Upper lobe of right lung (tissue), 1 donor: ENCODE measurements at regions not wholly inside any gene's neighbourhood (a gene's known extent, or its start where the extent isn't known, plus 50 kb on each side); places are given as distances from the start of the nearest gene placed in this dataset.

Experiments
- ATAC-seq: fragments of 200-7000 bp; cut with Tn5 transposase; one replicate; pipeline ENCODE4 v1.9.1; 2020; ENCODE audit warnings: mild to moderate bottlenecking, moderate library complexity
- DNase-seq: peaks from one replicate; pipeline ENCODE4 v3.0.0-alpha.2; 2020
- H3K27ac ChIP-seq: fragments of 200-600 bp; one replicate; pipeline ENCODE4 v1.8.0; 2022
- H3K27me3 ChIP-seq: fragments of 200-600 bp; one replicate; pipeline ENCODE4 v1.8.0; 2022; ENCODE audit warnings: mild to moderate bottlenecking
- H3K36me3 ChIP-seq: fragments of 200-600 bp; one replicate; pipeline ENCODE4 v1.8.0; 2022
- H3K4me1 ChIP-seq: fragments of 200-600 bp; one replicate; pipeline ENCODE4 v1.8.0; 2022
- H3K4me3 ChIP-seq: fragments of 200-600 bp; one replicate; pipeline ENCODE4 v1.8.0; 2022; ENCODE audit warnings: mild to moderate bottlenecking
- H3K9me3 ChIP-seq: fragments of 200-600 bp; one replicate; pipeline ENCODE4 v1.8.0; 2022
- intact Hi-C: fragments of 100-400 bp; cut with DNase I; formaldehyde crosslinking; loops from one replicate; pipeline ENCODE4 v1.11.0; 2022
- TF ChIP-seq, protein P1 (sequence below): fragments of 200-600 bp; IDR thresholded peaks from one replicate; pipeline ENCODE4 v1.8.0; 2022; ENCODE audit warnings: antibody characterized with exemption
- donor health status: DM: no; HTN: yes; CAD: no; lungs with severe emphysema.

- ATAC-seq (no peak), DNase-seq (no peak)
- Histone ChIP-seq H3K36me3 (no peaks in the 10 kb centered on the region), H3K4me3 (no peak overlapping the region), H3K4me1 (no peaks in the 10 kb centered on the region), H3K27me3 (no peaks in the 10 kb centered on the region), H3K27ac (no peak overlapping the region), H3K9me3 (no peaks in the 10 kb centered on the region)
- TF ChIP-seq, protein P1, sequence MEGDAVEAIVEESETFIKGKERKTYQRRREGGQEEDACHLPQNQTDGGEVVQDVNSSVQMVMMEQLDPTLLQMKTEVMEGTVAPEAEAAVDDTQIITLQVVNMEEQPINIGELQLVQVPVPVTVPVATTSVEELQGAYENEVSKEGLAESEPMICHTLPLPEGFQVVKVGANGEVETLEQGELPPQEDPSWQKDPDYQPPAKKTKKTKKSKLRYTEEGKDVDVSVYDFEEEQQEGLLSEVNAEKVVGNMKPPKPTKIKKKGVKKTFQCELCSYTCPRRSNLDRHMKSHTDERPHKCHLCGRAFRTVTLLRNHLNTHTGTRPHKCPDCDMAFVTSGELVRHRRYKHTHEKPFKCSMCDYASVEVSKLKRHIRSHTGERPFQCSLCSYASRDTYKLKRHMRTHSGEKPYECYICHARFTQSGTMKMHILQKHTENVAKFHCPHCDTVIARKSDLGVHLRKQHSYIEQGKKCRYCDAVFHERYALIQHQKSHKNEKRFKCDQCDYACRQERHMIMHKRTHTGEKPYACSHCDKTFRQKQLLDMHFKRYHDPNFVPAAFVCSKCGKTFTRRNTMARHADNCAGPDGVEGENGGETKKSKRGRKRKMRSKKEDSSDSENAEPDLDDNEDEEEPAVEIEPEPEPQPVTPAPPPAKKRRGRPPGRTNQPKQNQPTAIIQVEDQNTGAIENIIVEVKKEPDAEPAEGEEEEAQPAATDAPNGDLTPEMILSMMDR, result no peak
- intact Hi-C loops, result no loop called here
Observed at GRCh38 chr22:47645923-47646322, 883.5 kb downstream of the TBC1D22A start.

- intact Hi-C loops, result no loop called here
- no peak for ATAC-seq
- no peaks in the 10 kb centered on the region for H3K4me1 ChIP-seq
Observed at GRCh38 chr22:47645450-47645914, 883.0 kb downstream of the TBC1D22A start.

GRCh38 chr22:47634347-47634746 lies 871.9 kb downstream of the TBC1D22A start:
- H3K36me3 ChIP-seq, result no peaks in the 10 kb centered on the region
- DNase-seq (peak; percentile 31), ATAC-seq (no peak)
- no peak overlapping the region for H3K27ac ChIP-seq
- H3K9me3 ChIP-seq, result no peaks in the 10 kb centered on the region
- TF ChIP-seq, protein P1, result no peak
- H3K4me3 ChIP-seq, result no peak overlapping the region
- H3K27me3 ChIP-seq, result peaks cover 21% of the 10 kb centered on the region
- intact Hi-C loops, result no loop called here
- no peaks in the 10 kb centered on the region for H3K4me1 ChIP-seq

More at GRCh38 chr22:47645450-47645914, 883.0 kb downstream of the TBC1D22A start:
- TF ChIP-seq, protein P1, result no peak
- DNase-seq, result no peak
- Histone ChIP-seq H3K27ac (no peak overlapping the region), H3K9me3 (no peaks in the 10 kb centered on the region), H3K36me3 (no peaks in the 10 kb centered on the region), H3K4me3 (no peak overlapping the region), H3K27me3 (no peaks in the 10 kb centered on the region)

- ATAC-seq, result no peak
- no peaks in the 10 kb centered on the region for H3K9me3 ChIP-seq
- H3K27ac ChIP-seq, result no peak overlapping the region
- intact Hi-C loops, result no loop called here
- peak; percentile 40 for DNase-seq
- peaks cover 17% of the 10 kb centered on the region for H3K27me3 ChIP-seq
- TF ChIP-seq, protein P1, result no peak
- no peaks in the 10 kb centered on the region for H3K4me1 ChIP-seq
- H3K36me3 ChIP-seq, result no peaks in the 10 kb centered on the region
- no peak overlapping the region for H3K4me3 ChIP-seq
Observed at GRCh38 chr22:47633111-47633510, 870.7 kb downstream of the TBC1D22A start.

- ATAC-seq, result no peak
- no peak overlapping the region for H3K27ac ChIP-seq
- H3K27me3 ChIP-seq, result peaks cover 17% of the 10 kb centered on the region
- no peaks in the 10 kb centered on the region for H3K9me3 ChIP-seq
- TF ChIP-seq, protein P1, result no peak
- H3K4me3 ChIP-seq, result no peak overlapping the region
- intact Hi-C loops, result no loop called here
- DNase-seq, result peak; percentile 38
- H3K36me3 ChIP-seq, result no peaks in the 10 kb centered on the region
- no peaks in the 10 kb centered on the region for H3K4me1 ChIP-seq
Observed at GRCh38 chr22:47632701-47633100, 870.3 kb downstream of the TBC1D22A start.

- intact Hi-C loops, result no loop called here
- no peak overlapping the region for H3K4me3 ChIP-seq
- DNase-seq (peak; percentile 36), ATAC-seq (no peak)
- H3K4me1 ChIP-seq, result no peaks in the 10 kb centered on the region
- TF ChIP-seq, protein P1, result no peak
- H3K9me3 ChIP-seq, result no peaks in the 10 kb centered on the region
- H3K27ac ChIP-seq, result no peak overlapping the region
- H3K36me3 ChIP-seq, result no peaks in the 10 kb centered on the region
- H3K27me3 ChIP-seq, result peaks cover 17% of the 10 kb centered on the region
Observed at GRCh38 chr22:47631571-47632102, 869.2 kb downstream of the TBC1D22A start.
